Activated CD4-positive, alpha-beta T cell treated with anti-CD3 and anti-CD28 coated beads, Interleukin-2, amount 50 U/mL, for 4 hours (primary cell): ENCODE measurements at regions not wholly inside any gene's neighbourhood (a gene's known extent, or its start where the extent isn't known, plus 50 kb on each side); places are given as distances from the start of the nearest gene placed in this dataset.
"Not testable (repeated sequence)": the region's sequence is repeated elsewhere in the genome, so short reads cannot be mapped to it uniquely, and the experiment has no call there.

Source experiments
- DNase-seq, 2 experiments: peaks; one replicate each; pipeline ENCODE4 v3.0.0-alpha.2; 2020

DNA sequence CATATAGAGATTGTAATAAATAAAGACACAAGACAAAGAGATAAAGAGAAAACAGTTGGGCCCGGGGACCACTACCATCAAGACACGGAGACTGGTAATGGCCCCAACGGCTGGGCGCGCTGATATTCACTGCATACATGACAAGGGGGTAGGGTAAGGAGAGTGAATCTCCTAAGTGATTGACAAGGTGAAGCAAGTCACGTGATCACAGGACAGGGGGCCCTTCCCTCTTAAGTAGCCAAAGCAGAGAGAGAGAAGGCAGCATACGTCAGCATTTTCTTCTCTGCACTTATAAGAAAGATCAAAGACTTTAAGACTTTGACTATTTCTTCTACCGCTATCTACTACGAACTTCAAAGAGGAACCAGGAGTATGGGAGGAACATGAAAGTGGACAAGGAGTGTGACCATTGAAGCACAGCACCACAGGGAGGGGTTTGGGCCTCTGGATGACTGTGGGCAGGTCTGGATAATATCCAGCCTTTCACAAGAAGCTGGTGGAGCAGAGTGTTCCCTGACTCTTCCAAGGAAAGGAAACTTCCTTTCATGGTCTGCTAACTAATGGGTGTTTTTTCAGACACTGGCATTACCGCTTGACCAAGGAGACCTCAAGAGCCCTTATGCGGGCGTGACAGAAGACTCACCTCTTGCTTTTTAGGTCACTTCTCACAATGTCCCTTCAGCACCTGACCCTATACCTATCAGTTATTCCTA, 75.6 kb downstream of the MRPL39 start:
- DNase-seq = not testable (repeated sequence)

DNA sequence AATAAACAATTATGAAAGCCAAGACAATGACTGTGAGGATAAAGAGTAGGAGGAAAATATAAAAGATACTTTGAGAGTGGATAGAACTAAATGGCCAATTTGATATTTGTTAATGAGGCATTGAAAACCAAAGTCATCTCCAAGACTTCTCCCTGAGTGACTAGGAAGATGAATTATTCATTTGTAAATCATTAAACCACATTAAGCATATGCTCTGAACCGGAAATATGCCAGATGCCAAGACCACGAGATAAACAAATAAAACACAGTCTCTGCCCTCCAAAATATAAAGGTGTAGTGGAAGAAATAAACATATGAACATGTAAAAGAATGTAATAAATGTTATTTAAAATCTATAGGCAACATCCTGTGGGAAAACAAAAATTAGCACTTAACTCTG, 78.8 kb downstream of the MRPL39 start:
- no peak for DNase-seq

DNA sequence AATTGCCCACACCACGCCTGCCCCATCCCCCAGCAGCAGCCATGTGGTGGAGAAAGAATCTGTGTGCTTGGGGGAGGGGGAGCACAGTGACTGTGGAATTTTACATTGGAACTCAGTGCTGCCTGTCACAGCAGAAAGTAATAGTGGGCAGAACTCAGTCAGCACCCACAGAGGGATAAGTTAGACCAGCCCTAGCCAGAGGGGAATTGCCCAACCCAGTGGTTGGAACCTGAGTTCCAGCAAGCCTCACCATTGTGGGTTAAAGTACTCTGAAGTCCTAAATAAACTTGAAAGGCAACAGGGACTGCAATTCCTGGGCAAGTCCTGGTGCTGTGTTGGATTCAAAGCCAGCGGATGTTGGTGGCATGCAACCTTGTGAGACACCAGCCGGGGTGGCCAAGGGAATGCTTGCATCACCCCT, 88.8 kb downstream of the MRPL39 start:
- no peak for DNase-seq

DNA sequence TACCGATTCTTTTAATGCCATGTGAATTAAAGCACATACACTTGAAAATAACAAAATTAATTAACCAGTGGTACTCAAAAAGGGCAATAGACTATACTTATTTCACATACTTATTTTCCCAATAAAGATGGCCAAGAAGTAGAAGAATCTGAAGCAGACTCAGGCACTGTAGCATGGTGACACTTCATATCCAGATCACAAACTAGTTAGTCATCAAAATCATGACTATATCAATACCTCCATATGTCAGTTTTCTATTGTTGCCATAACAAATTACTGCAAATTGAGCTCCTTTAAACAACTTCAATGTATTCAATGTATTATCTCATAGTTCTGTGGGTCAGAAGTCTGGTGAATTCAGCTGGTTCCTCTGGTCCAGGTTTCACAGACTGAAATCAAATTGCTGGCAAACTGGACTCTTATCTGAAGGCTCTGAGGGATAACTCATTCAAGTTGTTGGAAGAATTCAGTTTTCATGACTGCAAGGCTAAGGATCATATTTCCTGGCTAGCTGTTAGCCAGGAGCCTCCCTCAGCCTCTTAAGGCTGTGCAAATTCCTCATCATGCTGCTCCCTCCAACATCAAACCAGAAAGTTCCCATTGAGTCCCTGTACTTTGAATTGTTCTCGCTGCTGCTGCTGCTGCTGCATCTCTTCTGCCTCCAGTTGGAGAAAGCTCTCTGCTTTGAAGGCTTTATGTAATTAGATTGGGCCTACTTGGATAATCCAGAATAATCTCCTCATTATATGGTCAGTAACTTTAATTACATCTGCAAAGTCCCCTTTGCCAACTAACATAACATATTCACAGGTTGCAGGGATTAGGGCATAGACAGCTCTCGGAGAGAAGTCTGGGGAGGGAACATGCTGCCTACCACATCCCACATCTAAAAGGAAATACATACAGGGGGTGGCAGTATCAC, 91.5 kb downstream of the MRPL39 start:
- no peak for DNase-seq

DNA sequence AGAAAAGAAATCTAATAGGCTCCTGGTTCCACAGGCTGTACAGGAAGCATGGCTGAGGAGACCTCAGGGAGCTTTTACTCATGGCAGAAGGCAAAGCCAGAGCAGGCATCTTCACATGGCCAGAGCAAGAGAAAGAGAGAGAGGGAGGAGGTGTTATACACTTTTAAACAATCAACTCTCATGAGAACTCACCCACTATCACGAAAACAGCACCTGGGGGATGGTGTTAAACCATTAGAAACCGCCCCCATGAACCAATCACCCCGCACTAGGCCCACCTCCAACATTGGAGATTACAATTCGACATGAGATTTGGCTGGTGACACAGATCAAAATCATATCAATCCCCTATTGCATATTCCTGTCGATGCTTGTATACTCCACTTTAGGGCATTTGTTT, 93.5 kb downstream of the MRPL39 start:
- DNase-seq = no peak

DNA sequence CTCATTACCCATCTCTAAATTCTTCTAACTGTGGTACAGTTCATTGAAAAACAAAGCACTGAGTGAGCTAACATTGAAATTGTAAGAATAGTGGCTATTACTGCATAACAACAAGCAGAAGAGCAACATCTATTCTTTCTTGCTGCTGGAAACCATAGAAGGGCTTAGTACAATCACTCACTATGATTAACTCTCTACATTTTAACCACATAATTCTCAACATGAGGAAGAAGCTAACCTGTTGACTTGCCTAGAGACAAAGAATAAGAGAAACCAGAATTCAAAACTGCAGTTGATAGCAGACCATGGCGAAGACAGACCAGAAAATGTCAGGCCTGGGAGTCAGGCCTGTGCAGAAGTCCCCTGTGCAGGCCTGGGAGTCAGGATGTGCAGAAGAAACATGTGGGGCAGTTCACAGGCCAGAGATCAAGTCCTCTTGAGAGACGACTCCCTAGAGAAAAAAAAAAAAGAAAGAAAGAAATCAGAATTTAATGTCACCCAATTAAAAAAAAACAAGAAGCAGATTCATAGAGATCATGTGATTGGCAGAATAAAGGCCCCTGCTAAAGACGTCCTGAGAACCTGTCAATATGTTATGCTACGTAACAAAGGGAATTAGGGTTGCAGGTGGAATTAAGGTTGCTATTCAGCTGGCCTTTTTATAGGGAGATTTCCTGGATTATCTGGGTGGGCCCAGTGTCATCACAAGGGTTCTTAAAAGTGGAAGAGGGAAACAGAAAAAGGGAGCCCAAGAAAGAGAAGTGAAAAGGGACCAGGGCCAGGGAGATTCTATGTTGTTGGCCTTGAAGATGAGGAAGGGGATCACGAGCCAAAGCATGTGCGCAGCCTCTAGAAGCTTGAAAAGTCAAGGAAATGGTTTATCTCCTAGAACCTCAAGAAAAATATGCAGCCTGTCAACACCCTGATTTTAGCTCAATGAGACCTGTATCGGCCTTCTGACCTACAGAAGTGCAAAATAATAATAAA, 94.9 kb downstream of the MRPL39 start:
- no peak for DNase-seq

DNA sequence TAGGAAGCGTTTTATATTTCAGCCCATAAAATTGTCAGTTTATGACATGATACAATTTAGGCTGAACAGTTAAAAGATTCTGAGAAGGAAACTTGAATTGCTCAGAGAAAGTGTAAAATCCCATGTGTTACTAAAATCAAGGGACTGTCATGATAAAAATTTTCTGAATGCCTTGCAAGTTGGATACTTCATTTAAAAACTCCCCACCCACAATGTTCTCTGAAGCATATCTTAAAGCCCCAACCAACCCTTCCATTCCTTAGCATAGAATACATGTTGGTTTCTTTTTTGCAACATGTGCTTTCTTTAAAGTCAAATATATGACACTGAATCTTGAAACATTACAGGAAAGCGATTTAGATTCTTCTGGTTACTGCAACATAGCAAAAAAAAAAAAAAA, 97.4 kb downstream of the MRPL39 start:
- DNase-seq = no peak

DNA sequence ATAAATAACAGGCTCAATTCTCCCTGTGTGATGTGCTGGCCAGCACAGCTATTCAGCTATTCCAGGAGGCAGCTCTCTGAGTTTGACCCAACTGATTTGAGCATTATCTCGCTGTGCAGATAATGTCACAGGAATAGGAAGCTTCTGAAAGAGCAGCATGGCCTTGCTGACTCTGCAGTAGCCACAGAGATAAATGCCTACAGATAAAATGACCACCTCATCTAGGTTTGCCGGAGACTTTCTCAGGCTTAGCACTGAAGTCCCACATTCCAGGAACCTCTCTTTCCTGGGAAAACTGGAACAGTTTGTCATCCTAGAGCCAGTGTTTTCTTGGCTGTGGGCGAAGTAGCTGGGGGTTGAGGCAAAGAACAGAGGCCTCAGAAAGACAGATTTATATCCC, 98.9 kb downstream of the MRPL39 start:
- DNase-seq = no peak

DNA sequence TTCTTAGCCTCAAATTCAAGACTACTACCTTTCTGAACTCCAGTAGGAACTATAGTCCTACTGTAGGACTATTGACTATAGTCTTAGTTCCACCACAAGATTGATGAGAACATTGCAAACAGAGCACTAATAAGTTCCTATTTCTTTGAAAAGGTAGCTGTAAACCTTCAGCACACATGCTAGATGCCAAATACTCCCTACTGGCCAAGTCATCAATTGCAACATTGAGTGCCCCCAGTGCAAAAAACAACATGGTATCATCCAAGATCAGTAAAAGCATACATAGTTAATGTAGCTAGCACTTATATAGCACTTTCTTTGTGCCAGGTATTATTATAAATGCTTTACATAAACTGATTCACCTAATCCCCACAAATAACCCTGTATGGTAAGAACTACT, 99.8 kb downstream of the MRPL39 start:
- no peak for DNase-seq

DNA sequence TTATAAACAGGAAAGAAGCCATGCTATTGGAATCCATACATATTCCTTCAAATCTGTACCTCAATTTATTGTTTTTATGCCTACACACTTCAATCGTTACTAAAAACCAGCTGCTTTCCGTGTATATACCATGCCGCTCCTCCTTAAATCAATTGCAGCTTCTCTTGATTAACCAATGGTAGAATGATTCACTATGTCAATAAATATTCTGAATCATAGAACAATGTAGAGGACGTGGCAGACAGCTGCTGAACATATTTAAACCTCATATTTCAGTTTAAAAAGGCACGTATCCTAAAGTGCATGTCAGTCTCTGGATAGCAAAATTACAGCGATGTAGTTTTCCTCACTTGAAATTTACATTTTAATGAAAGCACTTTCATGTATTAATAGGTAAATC, 100.4 kb downstream of the MRPL39 start:
- DNase-seq = no peak

DNA sequence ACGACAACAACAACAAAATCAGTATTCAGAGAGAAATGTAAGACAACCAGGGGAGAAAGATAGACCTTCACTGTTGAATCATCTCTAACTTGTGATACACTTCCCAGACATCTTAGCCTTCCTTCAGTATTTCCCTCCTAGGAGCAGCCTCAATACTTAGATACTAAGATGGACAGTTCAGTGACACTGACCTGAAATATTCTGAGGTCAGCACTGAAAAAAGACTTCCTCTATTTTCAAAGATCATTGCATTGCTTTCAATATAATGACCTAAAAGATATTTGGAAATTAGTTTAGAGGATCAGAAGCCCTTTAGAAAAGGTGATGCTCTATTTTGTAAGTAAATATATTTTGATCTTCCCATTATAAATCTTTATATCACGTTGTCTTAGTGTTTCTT, 101.0 kb downstream of the MRPL39 start:
- DNase-seq = no peak

DNA sequence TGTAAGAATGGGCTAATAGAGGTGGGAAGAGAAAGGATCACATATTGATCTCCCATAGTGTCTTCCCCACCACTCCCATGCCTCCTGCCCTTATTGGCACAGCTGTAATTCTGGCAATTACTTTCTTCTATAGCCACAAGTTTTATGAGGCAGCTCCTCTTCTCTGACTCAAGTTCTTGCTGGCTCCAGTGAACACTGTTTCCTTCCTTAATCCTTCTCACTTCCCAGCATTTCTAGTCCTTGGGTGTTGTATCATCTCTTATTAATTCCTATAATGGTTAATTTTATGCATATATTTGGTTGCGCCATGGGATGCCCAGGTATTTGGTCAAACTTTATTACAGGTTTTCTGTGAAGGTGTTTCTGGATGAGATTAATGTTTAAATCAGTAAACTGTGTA, 103.3 kb downstream of the MRPL39 start:
- no peak for DNase-seq

DNA sequence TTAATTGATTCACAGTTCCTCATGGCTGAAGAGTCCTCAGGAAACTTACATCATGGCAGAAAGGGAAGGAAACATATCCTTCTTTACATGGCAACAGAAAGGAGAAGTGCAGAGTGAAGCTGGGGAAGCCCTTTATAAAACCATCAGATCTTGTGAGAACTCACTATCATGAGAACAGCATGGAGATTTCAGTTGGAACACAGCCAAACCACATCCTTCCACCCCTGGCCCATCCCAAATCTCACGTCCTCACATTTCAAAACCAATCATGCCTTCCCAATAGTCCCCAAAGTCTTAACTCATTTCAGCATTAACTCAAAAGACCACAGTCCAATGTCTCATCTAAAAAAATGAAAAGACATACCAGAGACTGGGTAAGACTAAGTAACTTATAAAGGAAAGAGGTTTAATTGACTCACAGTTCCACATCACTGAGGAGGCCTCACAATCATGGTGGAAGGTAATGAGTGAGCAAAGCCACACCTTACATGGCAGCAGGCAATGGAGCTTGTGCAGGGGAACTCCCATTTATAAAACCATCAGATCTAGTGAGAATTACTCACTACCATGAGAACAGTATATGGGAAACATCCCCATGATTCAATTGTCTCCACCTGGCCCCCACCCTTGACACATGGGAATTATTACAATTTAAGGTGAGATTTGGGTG, 105.2 kb downstream of the MRPL39 start:
- peak; percentile 23 to 34 for DNase-seq

DNA sequence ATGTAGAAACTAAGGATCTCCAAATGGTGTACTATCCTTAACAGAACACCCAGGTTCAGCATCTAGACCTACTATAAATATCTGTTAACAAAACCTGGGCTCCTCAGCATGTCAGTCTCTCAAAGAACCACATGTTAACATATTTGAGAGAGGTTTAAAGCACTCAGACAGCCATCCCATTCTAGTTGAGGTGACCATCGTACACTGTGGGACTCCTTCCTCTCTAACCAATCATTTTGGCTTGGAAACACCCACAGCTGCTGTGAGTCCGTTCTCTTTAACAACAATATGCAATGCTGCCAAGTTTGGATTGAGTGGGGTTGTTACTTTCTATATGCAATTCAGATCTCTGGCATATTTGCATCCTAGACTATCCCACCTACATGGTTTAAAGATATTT, 105.8 kb downstream of the MRPL39 start:
- DNase-seq = no peak

DNA sequence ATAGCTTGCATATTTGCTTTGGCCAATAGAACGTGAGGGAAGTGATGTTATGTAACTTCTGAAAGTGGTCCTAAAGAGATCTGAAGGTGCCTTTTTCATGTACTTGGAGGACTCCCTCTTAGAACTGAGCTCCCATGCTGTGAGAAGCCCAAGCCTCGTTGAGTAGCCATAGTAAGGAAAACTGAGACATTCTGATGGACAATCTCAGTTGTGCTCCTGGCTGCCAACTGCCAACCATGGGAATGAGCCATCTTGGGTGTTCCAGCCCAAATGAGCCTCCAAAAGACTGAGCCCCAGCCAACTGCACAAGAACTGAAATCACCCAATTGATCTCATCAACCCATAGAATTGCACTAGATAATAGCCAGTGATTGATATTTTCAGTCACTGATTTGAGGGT, 106.7 kb downstream of the MRPL39 start:
- DNase-seq = no peak

DNA sequence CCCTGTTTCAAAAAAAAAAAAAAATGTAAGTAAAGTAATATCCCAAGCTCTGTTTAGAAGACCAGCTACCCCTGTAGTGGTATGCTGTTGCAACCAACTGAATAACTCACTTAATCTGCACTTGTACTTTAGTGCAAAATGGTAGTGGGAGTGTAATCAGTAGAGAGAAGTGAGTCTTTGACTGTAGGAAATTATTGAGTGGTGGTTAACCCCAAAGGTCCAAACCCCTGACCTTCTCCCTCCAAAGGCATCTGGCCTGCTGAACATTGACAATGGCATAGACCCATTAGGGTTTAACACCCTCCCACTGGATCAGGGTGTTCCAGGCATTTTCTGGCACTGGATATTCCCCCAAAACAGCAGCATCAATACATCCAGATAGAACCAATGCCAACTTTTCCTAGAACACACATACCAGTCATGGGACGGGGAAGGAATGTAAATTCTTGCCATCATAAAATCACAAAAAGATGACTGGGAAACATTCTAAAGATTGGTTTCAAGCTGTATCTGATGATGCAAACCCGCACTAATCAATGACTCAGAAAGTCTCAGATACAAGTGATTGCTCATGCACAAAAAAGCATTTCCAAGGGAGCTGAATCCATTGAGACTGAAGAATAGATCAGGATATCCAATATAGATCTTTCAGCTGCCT, 110.3 kb downstream of the MRPL39 start:
- no peak for DNase-seq

DNA sequence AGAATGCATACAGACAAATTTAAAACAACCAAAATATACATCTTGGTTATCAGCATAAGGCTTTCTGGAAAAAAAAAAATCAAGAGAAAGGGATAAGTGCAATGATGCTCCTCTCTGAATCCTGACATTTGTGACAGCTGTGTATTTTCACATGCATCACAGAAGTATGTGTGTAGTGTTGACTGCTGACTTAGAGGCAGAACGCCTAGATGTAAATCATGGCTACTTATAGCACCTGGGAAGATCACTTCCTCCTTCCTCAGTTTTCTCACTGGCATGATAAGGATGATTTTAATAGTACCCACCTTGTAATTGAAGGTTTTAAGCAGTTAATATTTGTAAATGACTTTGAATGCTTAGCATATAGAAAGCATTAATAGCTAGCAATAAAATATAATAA, 112.5 kb downstream of the MRPL39 start:
- no peak for DNase-seq

DNA sequence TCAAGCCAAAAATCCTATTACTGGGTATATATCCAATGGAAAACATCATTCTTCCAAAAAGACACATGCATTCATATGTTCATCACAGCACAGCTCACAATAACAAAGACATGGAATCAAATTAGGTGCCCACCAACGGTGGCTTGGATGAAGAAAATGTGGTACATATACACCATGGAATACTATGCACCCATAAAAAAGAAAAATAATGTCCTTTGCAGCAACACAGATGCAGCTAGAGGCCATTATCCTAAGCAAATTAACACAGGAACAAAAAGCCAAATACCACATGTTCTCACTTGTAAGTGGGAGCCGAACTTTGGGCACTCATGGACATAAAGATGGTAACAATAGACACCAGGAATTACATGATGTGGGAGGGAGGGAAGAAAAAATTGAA, 113.6 kb downstream of the MRPL39 start:
- no peak for DNase-seq

DNA sequence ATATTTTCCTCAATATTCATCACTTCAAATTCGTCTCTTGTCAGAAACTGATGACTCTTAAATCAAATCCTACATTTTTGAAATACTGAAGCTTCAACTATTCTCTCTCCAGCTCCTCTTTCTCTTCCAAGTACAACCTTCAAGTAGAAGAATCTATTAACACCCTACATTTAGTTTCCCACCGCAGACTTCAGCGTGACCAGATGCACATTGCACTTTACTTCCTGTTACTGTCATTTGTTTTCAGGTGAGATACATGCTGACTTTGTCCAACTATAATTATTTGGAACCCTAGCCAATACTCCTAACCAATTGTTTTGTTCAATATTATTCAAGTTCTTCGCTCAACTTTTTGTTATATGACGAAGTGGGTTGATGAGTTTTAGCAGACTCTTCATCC, 116.0 kb downstream of the MRPL39 start:
- no peak for DNase-seq

DNA sequence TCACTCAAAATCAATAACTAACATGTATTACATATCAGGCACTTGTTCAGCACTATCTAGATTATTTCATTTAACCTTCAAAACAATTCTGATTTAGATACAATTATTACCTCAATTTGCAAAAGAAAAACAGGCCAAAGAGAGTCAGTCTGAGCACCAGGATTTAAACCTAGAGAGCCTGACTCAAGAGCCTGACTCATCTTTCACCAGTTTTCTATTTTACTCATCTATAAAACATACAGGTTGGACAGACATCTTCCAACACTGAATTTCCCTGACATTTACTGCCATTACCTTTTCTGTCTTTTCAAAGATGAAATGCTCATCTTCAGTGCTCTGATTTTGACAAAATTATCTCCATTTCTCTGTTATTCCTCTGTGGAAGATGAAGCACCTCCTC, 116.5 kb downstream of the MRPL39 start:
- no peak for DNase-seq

DNA sequence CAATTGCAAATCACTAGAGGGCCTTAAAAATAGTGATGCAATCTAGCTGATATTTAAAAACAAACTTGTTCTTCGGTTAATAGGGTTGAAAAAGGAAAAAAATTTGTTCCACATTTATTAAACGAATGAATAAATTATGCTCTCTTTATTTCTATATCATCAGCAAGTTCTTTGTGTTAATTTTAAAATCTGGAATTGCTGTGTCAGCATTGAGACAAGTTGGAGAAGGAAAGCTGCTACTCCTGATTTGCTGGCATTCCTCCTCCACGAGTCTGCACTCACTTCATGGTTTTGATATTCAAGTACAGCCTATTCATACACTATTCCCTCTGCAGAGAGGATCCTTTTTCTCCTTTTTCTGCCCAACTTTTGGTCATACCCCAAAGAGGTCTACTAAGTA, 117.6 kb downstream of the MRPL39 start:
- DNase-seq = no peak

DNA sequence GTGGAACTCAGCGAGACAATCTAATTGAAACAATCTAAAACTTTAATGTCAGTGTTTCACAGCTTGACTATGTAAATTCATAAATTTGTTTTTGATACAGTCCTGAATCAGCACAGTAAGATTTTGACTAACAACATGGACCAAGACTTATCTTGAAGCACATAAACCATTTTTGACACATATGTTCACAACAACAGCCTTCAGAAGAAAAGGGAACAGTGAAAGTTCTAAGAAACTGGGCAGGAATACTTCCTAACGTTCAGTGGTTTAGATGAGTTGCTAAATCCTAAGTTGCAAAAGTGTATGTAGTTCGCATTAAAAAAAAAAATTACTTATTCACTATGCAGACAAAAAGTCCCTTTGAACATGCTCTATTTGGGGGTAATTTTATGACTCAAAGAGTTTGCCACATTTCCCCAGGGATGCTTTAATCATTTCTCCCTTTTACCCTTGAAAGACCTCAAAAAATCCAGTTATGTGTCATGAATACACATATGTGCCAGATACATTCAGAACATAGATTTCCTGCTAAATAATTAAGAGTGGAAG, 120.2 kb downstream of the MRPL39 start:
- DNase-seq = no peak
